H1 (cell line): ENCODE measurements at regions not wholly inside any gene's neighbourhood (a gene's known extent, or its start where the extent isn't known, plus 50 kb on each side); places are given as distances from the start of the nearest gene placed in this dataset.

Source experiments
- CTCF ChIA-PET: fragments of 300-600 bp; sonication (Branson Sonifier 250); formaldehyde crosslinking; loops from one replicate; lab custom pipeline; 2021; ENCODE audit not compliant: partially characterized antibody; lab: Charles Lee
- POLR2A ChIA-PET: fragments of 300-600 bp; sonication (Branson Sonifier 250); formaldehyde crosslinking; loops from one replicate; lab custom pipeline; 2021; ENCODE audit warnings: inconsistent platforms; ENCODE audit not compliant: partially characterized antibody; lab: Charles Lee
- DNase-seq, 2 experiments: peaks; one replicate each; pipeline versions ENCODE4 v3.0.0 to v3.0.0-alpha.2; 2010 to 2022; ENCODE audit warnings: low spot score in 2 of 2, low read depth in 1 of 2, mixed read lengths in 1 of 2
- FAIRE-seq: peaks from 2 replicates; lab custom pipeline; 2011; peaks lifted over from hg19 to GRCh38; lab: Jason Lieb, UNC
- H2AFZ ChIP-seq: 2 replicates; pipeline ENCODE4 v1.8.1; 2012; ENCODE audit warnings: low read length, inconsistent platforms
- H2AK5ac ChIP-seq: 2 replicates; pipeline ENCODE4 v1.6.1; 2013; ENCODE audit warnings: low read depth, low read length
- H2BK120ac ChIP-seq: replicated peaks from 2 replicates; pipeline ENCODE3; 2013; ENCODE audit warnings: low read depth, low read length, inconsistent platforms
- H2BK12ac ChIP-seq: 2 replicates; pipeline ENCODE4 v1.6.1; 2013; ENCODE audit warnings: low read depth, low read length
- H2BK15ac ChIP-seq: 2 replicates; pipeline ENCODE4 v1.6.1; 2013; ENCODE audit warnings: low read length
- H2BK20ac ChIP-seq: 2 replicates; pipeline ENCODE4 v1.6.1; 2013; ENCODE audit warnings: low read length
- H2BK5ac ChIP-seq: 2 replicates; pipeline ENCODE4 v1.6.1; 2013; ENCODE audit warnings: low read depth, low read length
- H3K14ac ChIP-seq: 2 replicates; pipeline ENCODE4 v1.6.1; 2013; ENCODE audit warnings: inconsistent platforms; ENCODE audit not compliant: insufficient read length
- H3K18ac ChIP-seq: 2 replicates; pipeline ENCODE4 v1.6.1; 2013; ENCODE audit warnings: low read length; ENCODE audit errors: extremely low read depth
- H3K23ac ChIP-seq: 2 replicates; pipeline ENCODE4 v1.6.1; 2013; ENCODE audit warnings: inconsistent platforms; ENCODE audit not compliant: insufficient read length
- H3K23me2 ChIP-seq: 2 replicates; pipeline ENCODE4 v1.6.1; 2013; ENCODE audit warnings: low read depth, low read length
- H3K27ac ChIP-seq: 2 replicates; pipeline ENCODE4 v1.6.1; 2011; ENCODE audit warnings: low read depth, low read length, inconsistent platforms
- H3K27me3 ChIP-seq, 4 experiments: replicated peaks in 1 of 4; 1 replicate in 1 of 4; 2 replicates in 3 of 4; pipeline versions ENCODE4 v1.6.1 to v1.8.1; 2011 to 2013; ENCODE audit warnings: low read length in 3 of 4, mild to moderate bottlenecking in 3 of 4, inconsistent platforms in 2 of 4, mixed read lengths in 2 of 4, moderate library complexity in 1 of 4; ENCODE audit not compliant: control insufficient read depth in 3 of 4, insufficient read depth in 3 of 4; ENCODE audit errors: extremely low read depth in 1 of 4
- H3K36me3 ChIP-seq, 4 experiments: 2 replicates each; pipeline versions ENCODE4 v1.6.1 to v1.8.1; 2011 to 2013; ENCODE audit warnings: mild to moderate bottlenecking in 4 of 4, low read length in 3 of 4, moderate library complexity in 2 of 4, control low read depth in 1 of 4, inconsistent platforms in 1 of 4; ENCODE audit not compliant: insufficient read depth in 4 of 4, control insufficient read depth in 2 of 4
- H3K4ac ChIP-seq: replicated peaks from 2 replicates; pipeline ENCODE3; 2013; ENCODE audit warnings: low read length, low read depth, mixed read lengths, inconsistent platforms; ENCODE audit not compliant: insufficient read length
- H3K4me1 ChIP-seq, 4 experiments: replicated peaks in 1 of 4; 1 replicate in 1 of 4; 2 replicates in 3 of 4; pipeline versions ENCODE4 v1.6.1 to v1.8.1; 2011 to 2013; ENCODE audit warnings: low read length in 3 of 4, inconsistent platforms in 2 of 4, mixed read lengths in 1 of 4; ENCODE audit not compliant: insufficient read depth in 4 of 4, control insufficient read depth in 3 of 4
- H3K4me2 ChIP-seq, 2 experiments: 2 replicates each; pipeline versions ENCODE4 v1.6.1 to v1.8.1; 2011 to 2013; ENCODE audit warnings: low read depth in 2 of 2, low read length in 2 of 2, control low read depth in 1 of 2, inconsistent platforms in 1 of 2, mild to moderate bottlenecking in 1 of 2; ENCODE audit not compliant: insufficient read depth in 1 of 2
- H3K4me3 ChIP-seq, 4 experiments: fragments of 200-600, 300-600 bp in 1 of 4; sonication (generic), shearing (Covaris generic), sonication (Bioruptor Twin) in 1 of 4; 2 replicates each; pipeline versions ENCODE4 v1.5.1 to v1.8.1; 2011 to 2016; ENCODE audit warnings: low read length in 4 of 4, low read depth in 3 of 4, control low read depth in 2 of 4, inconsistent platforms in 2 of 4, mild to moderate bottlenecking in 2 of 4, mixed read lengths in 1 of 4, moderate library complexity in 1 of 4; ENCODE audit not compliant: insufficient read depth in 2 of 4; ENCODE audit errors: extremely low read depth in 1 of 4
- H3K56ac ChIP-seq: replicated peaks from 2 replicates; pipeline ENCODE3; 2013; ENCODE audit warnings: low read depth, mild to moderate bottlenecking, mixed read lengths, low read length, inconsistent platforms; ENCODE audit not compliant: insufficient read length
- H3K79me1 ChIP-seq: 2 replicates; pipeline ENCODE4 v1.6.1; 2013; ENCODE audit warnings: low read depth, low read length, control low read depth
- H3K79me2 ChIP-seq, 2 experiments: 2 replicates each; pipeline versions ENCODE4 v1.6.1 to v1.8.1; 2012 to 2013; ENCODE audit warnings: low read length in 2 of 2, mild to moderate bottlenecking in 2 of 2, inconsistent platforms in 1 of 2; ENCODE audit not compliant: insufficient read depth in 2 of 2, control insufficient read depth in 1 of 2
- H3K9ac ChIP-seq, 4 experiments: replicated peaks in 1 of 4; 1 replicate in 1 of 4; 2 replicates in 3 of 4; pipeline versions ENCODE4 v1.6.1 to v1.8.1; 2011 to 2013; ENCODE audit warnings: low read depth in 3 of 4, low read length in 3 of 4, control low read depth in 2 of 4, mild to moderate bottlenecking in 2 of 4, moderate library complexity in 2 of 4, inconsistent platforms in 1 of 4; ENCODE audit errors: extremely low read depth in 1 of 4
- H3K9me3 ChIP-seq, 2 experiments: 2 replicates each; pipeline versions ENCODE4 v1.6.1 to v1.8.1; 2012 to 2013; ENCODE audit warnings: mild to moderate bottlenecking in 2 of 2, moderate library complexity in 2 of 2, control low read depth in 1 of 2, inconsistent platforms in 1 of 2, low read depth in 1 of 2, low read length in 1 of 2, mixed read lengths in 1 of 2; ENCODE audit not compliant: insufficient read depth in 2 of 2
- H4K20me1 ChIP-seq, 2 experiments: replicated peaks in 1 of 2; 2 replicates each; pipeline versions ENCODE3 to v1.8.1; 2011 to 2013; ENCODE audit warnings: inconsistent platforms in 2 of 2, low read length in 2 of 2, mild to moderate bottlenecking in 1 of 2; ENCODE audit not compliant: insufficient read depth in 2 of 2, control insufficient read depth in 1 of 2
- H4K5ac ChIP-seq: 2 replicates; pipeline ENCODE4 v1.6.1; 2013; ENCODE audit warnings: low read length, low read depth, mixed read lengths, inconsistent platforms; ENCODE audit not compliant: insufficient read length
- H4K8ac ChIP-seq: 2 replicates; pipeline ENCODE4 v1.8.0; 2013; ENCODE audit warnings: mild to moderate bottlenecking, moderate library complexity, low read length, inconsistent platforms; ENCODE audit not compliant: insufficient read depth; ENCODE audit errors: extremely low read depth
- H4K91ac ChIP-seq: replicated peaks from 2 replicates; pipeline ENCODE3; 2013; ENCODE audit warnings: low read length, mixed read lengths, inconsistent platforms; ENCODE audit not compliant: insufficient read length
- CBX5 ChIP-seq: fragments of 300-800, 300-1000 bp; sonication (generic); IDR thresholded peaks from 2 replicates; pipeline ENCODE4 v1.7.1; 2016; ENCODE audit warnings: antibody characterized with exemption, low read length, low read depth
- JUN ChIP-seq: IDR thresholded peaks from 2 replicates; pipeline ENCODE4 v1.6.1; 2011; ENCODE audit warnings: low read depth, mild to moderate bottlenecking, improper control_type of control experiment, low read length
- POU5F1 ChIP-seq: IDR thresholded peaks from 2 replicates; pipeline ENCODE4 v1.6.1; 2011; ENCODE audit warnings: low read depth, mild to moderate bottlenecking, low read length, moderate library complexity
- RAD21 ChIP-seq, 2 experiments: IDR thresholded peaks in 1 of 2; conservative IDR thresholded peaks in 1 of 2; 2 replicates each; pipeline ENCODE4 v1.6.1; 2011; ENCODE audit warnings: low read depth in 2 of 2, low read length in 2 of 2, improper control_type of control experiment in 1 of 2, inconsistent platforms in 1 of 2, mild to moderate bottlenecking in 1 of 2, moderate library complexity in 1 of 2
- SIRT6 ChIP-seq: IDR thresholded peaks from one replicate; pipeline ENCODE4 v1.7.1; 2012; ENCODE audit warnings: low read length, inconsistent platforms
- TAF1 ChIP-seq: IDR thresholded peaks from 2 replicates; pipeline ENCODE4 v1.6.1; 2011; ENCODE audit warnings: mild to moderate bottlenecking, low read depth, low read length
- WGBS, 2 experiments: shearing (Covaris generic) in 1 of 2; methylation state at CpG; one replicate each; pipeline versions ENCODE4 v1.1.6 to v1.1.7; 2013 to 2015; ENCODE audit warnings: low lambda C conversion rate in 2 of 2, mixed read lengths in 2 of 2, inconsistent platforms in 1 of 2, low coverage in 1 of 2, missing lambda C conversion rate in 1 of 2; ENCODE audit not compliant: insufficient replicate concordance in 2 of 2, insufficient coverage in 1 of 2, insufficient read length in 1 of 2; ENCODE audit errors: extremely low coverage in 1 of 2, missing lambda C conversion rate in 1 of 2; 5-methylcytosine and 5-hydroxymethylcytosine counted together

- H3K79me2 ChIP-seq: no peaks in the 10 kb centered on the region
- 0 out of 2 replicates have a peak, but pooled peaks cover 1% of the 10 kb centered on the region for H3K23me2 ChIP-seq
- ChIA-PET POLR2A (no interaction called here), CTCF (interaction anchor here (0.6 kb wide), 1 partner anchor 76 kb away, joined by 3 read pairs; no protein-coding TSS in a partner anchor)
- H3K56ac ChIP-seq: no peak overlapping the region
- H2BK120ac ChIP-seq: no peak overlapping the region
- no peak overlapping the region for H3K23ac ChIP-seq
- no peak overlapping the region for H4K5ac ChIP-seq
- no peaks in the 10 kb centered on the region for H4K20me1 ChIP-seq
- H2BK15ac ChIP-seq: no peak overlapping the region
- 94% methylated on average over 2 of the region's 2 CpGs; no CpG with 5 or more reads in 1 of the 2 experiments for WGBS, 2 experiments
- no peak overlapping the region for H3K27ac ChIP-seq
- H2AK5ac ChIP-seq: no peak overlapping the region
- no peaks in the 10 kb centered on the region; a peak in 1 of 8 replicates for H3K36me3 ChIP-seq
- H3K4me2 ChIP-seq: no peak overlapping the region
- no peak for TF ChIP-seq POU5F1
- no peak for TF ChIP-seq CBX5
- no peak for TF ChIP-seq SIRT6
- no peak for TF ChIP-seq TAF1
- no peak for TF ChIP-seq JUN
- TF ChIP-seq RAD21 (IDR thresholded peaks at IDR 0.05 in 1 of 2, conservative IDR thresholded peaks at IDR 0.05 in 1 of 2; ENCODE audit: low read depth in 2 of 2, low read length in 2 of 2): no peak
- H4K8ac ChIP-seq: no peak overlapping the region
- no peak overlapping the region for H2AFZ ChIP-seq
- DNase-seq (no peak), FAIRE-seq (no peak)
- H3K79me1 ChIP-seq: no peaks in the 10 kb centered on the region
- H3K4me3 ChIP-seq: no peak overlapping the region
- H4K91ac ChIP-seq: no peak overlapping the region
- H3K9me3 ChIP-seq: no peaks in the 10 kb centered on the region
- no peak overlapping the region for H3K4ac ChIP-seq
- H3K27me3 ChIP-seq: no peaks in the 10 kb centered on the region
- no peak overlapping the region for H3K14ac ChIP-seq
- no peak overlapping the region for H2BK20ac ChIP-seq
- H3K18ac ChIP-seq: no peak overlapping the region
- H2BK12ac ChIP-seq: no peak overlapping the region
- peaks cover 2 to 11% (median 4%) of the 10 kb centered on the region in 4 experiments; a peak in 5 of 7 replicates for H3K4me1 ChIP-seq
- H3K9ac ChIP-seq: no peak overlapping the region
- no peak overlapping the region for H2BK5ac ChIP-seq
Observed at GRCh38 chr15:27635916-27636315, 463.2 kb downstream of the OCA2 start.
